ES-I3 (cell line): ENCODE measurements at regions not wholly inside any gene's neighbourhood (a gene's known extent, or its start where the extent isn't known, plus 50 kb on each side); places are given as distances from the start of the nearest gene placed in this dataset.

Source experiments
- H3K36me3 ChIP-seq: 2 replicates; pipeline ENCODE4 v1.6.1; 2013; ENCODE audit warnings: mild to moderate bottlenecking, low read length, control low read depth, moderate library complexity; ENCODE audit not compliant: insufficient read depth
- H3K4me1 ChIP-seq: 2 replicates; pipeline ENCODE4 v1.6.1; 2013; ENCODE audit warnings: mild to moderate bottlenecking, control low read depth, low read length; ENCODE audit not compliant: insufficient read depth
- H3K9ac ChIP-seq: 2 replicates; pipeline ENCODE4 v1.6.1; 2013; ENCODE audit warnings: low read depth, mild to moderate bottlenecking, low read length, moderate library complexity
- H3K9me3 ChIP-seq: 2 replicates; pipeline ENCODE4 v1.6.1; 2013; ENCODE audit warnings: mild to moderate bottlenecking, low read length, moderate library complexity; ENCODE audit not compliant: control insufficient read depth, insufficient read depth

DNA sequence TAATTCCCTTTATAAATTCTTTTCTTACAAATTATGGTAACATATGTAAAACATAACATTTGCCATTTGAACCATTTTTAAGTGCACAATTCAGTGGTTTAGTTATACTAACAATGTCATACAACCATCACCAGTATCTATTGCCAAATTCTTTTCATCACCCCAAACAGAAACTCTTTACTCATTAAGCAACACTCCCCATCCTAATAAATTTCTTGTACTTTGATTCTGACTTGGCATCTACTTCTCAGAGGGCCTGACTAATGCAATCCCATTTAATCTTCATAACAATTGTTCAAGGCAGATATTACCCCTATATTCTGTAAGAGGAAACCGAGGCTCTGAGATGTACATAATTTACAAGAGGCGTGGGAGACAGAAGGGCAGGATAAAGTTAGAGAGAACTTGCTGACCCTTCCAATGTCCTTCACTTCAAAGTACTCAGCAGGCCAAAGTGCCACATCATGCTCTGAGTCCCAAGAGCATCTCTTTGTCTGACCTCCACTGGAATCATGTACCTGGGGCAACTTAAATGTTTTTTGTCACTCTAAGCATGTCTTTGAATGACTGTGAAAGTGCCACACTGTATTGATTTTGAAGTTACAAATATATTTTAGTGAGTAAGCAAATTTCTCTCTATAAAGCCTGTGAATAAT, 255.3 kb downstream of the KIF4B start:
- H3K9ac ChIP-seq, result no peak overlapping the region
- peaks cover 12% of the 10 kb centered on the region for H3K4me1 ChIP-seq
- no peaks in the 10 kb centered on the region for H3K9me3 ChIP-seq
- no peaks in the 10 kb centered on the region for H3K36me3 ChIP-seq

DNA sequence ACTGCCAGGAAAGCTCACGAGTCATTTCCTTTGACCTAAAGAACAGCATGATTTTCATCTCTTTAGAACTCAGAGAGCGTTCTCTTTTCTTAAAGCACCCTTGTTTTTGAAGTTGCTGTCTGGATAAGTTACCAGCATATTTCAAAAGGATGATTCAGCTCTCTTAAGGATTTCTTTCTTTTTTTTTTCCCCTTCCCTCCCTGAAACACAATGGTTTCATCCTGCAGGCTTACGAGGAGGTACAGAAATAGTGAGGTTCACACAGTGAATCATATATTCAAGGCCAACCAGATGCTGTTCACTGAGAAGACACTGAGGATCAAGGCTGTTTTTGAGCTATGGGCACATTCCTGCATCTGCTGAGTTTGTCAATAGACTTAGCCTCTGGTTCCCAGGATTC, 257.2 kb downstream of the KIF4B start:
- H3K9me3 ChIP-seq, result no peaks in the 10 kb centered on the region
- H3K36me3 ChIP-seq, result no peaks in the 10 kb centered on the region
- peaks cover 25% of the 10 kb centered on the region for H3K4me1 ChIP-seq
- H3K9ac ChIP-seq, result no peak overlapping the region

DNA sequence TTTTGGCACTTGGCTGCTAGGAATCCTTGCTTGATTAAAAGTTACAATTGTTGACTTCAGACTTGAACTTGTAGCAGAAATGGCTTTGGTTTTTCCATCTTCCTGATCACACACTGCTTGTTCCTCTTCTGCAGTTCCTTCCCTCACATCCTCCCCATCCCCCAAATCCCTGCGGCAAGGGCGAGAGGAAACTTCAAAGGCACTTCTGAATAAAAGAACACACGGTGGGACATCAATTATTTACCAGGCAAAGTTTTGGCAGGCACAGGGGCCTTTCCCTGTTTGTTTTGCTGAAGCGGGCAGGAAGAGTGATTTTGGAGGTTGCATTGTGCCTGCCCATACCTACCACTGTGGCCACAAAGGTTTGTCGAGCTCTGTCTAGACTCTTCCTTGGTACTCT, 260.9 kb downstream of the KIF4B start:
- Histone ChIP-seq H3K4me1 (peaks cover 25% of the 10 kb centered on the region), H3K9ac (no peak overlapping the region), H3K9me3 (no peaks in the 10 kb centered on the region; the same call in 1 of the 2 replicates), H3K36me3 (no peaks in the 10 kb centered on the region)

DNA sequence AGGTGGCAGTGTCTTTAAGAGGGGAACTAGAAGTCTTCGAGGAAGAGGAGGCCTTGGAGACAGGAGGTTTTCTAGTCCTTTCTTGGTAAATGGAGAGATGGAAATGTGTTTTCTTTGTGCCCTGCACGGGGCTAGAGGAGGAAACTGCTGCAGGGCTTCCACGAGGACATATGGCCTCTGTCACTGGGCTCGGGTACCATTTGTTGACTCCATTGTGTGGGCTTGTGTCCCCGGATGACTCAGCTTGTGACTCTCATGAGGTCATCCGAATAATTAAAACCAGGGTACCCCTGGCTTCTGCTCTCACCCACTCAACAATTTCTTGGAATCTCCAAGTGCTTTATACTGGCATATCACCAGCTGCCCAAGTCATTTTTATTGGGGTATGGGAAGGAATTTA, 261.7 kb downstream of the KIF4B start:
- Histone ChIP-seq H3K9me3 (no peaks in the 10 kb centered on the region; the same call in 1 of the 2 replicates), H3K9ac (no peak overlapping the region), H3K36me3 (no peaks in the 10 kb centered on the region), H3K4me1 (peaks cover 24% of the 10 kb centered on the region)

DNA sequence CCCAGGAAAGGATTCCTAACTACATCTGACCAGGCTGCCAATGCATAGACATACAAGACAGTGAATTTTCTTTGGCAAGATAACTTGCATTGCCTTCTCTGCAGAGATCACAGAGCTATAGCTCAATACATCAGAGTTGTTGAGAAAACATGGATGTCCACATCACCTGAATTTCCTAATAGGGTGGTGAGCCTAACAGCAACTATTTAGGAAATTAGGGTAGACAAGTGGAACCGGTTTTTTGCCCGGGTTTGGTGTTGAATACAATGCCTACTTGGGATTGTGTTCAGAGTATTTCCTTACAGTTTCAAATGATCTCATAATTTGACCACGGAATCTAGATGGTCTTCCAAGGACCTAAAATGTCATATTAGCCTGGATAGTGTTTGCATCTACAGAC, 262.7 kb downstream of the KIF4B start:
- peaks cover 14% of the 10 kb centered on the region for H3K4me1 ChIP-seq
- no peaks in the 10 kb centered on the region; the same call in 1 of the 2 replicates for H3K9me3 ChIP-seq
- H3K36me3 ChIP-seq, result no peaks in the 10 kb centered on the region
- H3K9ac ChIP-seq, result no peak overlapping the region

DNA sequence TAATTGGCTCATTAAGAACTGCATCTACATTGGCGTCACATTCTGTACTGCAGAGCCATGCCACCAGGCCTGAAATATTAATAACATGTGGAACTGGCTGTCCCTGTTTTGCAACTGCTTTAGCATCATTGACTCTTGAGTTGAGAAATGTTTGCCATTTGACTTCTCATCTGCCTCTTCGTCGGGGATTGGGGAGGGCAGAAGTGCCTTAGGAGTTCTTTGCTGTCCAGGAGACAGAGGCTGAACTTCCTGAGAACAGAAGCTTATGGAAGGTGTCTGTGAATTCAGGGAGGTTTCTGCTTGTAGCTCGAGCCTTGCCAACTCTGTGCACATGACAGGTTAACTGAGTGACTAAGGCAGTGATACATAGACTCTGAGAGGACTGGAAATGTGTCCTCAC, 265.0 kb downstream of the KIF4B start:
- no peak overlapping the region for H3K9ac ChIP-seq
- no peaks in the 10 kb centered on the region; the same call in 1 of the 2 replicates for H3K9me3 ChIP-seq
- no peaks in the 10 kb centered on the region for H3K36me3 ChIP-seq
- H3K4me1 ChIP-seq, result peaks cover 13% of the 10 kb centered on the region

DNA sequence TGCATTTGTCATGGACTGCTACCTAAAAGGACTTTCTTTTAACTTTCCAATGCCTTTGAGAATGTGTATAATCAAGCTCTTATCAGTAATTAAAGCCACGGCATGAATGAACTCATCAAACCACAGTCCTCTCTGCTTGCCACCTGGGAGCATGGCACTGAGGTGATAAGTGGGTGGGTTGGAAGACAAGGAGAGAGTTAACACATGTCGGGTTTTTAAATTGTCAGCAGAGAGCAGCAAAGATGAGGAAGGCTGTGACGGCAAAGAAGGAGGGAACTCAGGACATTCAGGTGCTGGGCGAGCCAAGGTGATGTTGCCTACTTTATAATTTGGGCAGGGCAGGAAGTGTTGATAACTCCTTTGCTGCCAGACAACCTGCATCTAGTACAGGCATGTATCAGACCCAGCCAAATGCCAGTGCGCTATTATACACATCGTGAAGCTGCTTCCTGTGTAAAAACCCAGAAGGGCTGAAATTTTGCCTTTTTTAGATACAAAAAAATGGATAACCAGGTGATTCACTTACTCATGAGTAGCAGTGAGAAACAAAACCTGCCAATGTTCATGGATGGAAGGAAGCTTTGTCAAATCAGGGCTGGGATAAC, 269.1 kb downstream of the KIF4B start:
- H3K9ac ChIP-seq, result no peak overlapping the region
- H3K4me1 ChIP-seq, result peaks cover 10% of the 10 kb centered on the region; the same call in 1 of the 2 replicates
- no peaks in the 10 kb centered on the region for H3K36me3 ChIP-seq
- H3K9me3 ChIP-seq, result no peaks in the 10 kb centered on the region

DNA sequence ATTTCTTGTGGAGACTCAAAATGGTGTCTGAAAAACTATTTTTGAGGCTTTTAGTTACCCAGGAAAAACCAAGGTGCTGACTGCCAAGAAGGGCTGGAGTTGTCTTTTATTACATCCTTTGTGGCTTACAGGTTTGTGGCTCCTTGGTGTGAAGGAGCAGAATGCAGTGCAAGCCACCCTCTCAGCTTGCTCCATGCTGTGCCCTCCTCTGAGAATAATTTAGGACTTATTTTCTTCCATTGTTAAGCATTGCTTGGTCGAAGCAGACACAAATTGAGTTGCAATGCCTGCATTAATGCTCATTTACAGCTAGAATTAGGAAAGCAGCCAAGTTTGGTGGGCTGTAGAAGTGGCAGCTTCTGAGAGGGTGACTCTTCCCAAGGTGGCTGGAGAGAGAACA, 272.2 kb downstream of the KIF4B start:
- Histone ChIP-seq H3K9me3 (no peaks in the 10 kb centered on the region), H3K36me3 (no peaks in the 10 kb centered on the region), H3K4me1 (peaks cover 10% of the 10 kb centered on the region; the same call in 1 of the 2 replicates), H3K9ac (no peak overlapping the region)

DNA sequence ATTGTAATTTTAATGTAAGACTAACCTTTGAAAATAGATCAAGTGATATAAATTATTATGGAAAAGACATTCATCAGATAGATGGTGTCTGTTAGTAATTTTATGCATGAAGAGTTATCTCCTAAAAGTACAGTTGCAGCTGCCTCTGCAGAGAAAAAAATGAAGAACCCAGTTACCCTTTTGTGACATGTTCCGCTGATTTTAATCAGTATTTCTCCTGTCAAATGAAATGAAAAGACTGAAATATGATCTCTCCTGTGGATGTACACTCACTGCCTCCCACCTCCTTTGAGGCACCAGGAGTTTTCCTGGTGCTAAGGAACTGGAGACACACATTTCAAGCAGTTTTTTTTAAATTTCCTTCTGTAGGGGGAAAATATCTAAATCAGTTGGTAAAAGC, 277.4 kb downstream of the KIF4B start:
- no peaks in the 10 kb centered on the region for H3K9me3 ChIP-seq

DNA sequence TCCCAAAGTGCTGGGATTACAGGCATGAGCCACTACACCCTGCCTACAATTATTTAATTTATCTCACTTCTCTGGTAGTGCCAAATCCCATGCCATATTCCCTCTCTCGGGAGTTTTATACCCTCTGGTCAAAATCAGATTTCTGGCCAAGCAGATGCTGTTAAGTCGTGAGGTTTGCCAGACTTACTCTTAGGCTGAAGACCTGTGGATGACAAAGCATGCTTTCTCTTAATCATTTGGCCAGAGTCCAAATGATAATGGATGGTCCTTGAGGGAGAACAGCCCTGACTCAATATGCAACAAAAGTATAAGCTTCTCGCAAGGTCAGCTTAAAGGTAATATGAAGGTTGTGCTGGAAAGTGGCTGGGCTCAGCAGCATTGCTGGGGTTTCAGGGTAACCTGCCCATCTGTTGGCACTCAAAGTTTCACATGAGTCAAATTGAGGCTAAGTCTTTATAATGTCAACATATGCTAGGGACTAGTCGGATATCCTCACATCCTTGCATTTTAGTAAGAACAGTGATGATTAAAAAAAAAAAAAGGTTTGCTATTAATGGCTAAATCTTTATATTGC, 280.1 kb downstream of the KIF4B start:
- no peaks in the 10 kb centered on the region for H3K36me3 ChIP-seq
- H3K9me3 ChIP-seq, result no peaks in the 10 kb centered on the region
- H3K4me1 ChIP-seq, result no peaks in the 10 kb centered on the region
- H3K9ac ChIP-seq, result no peak overlapping the region

More for the DNA sequence above, 277.4 kb downstream of the KIF4B start:
- Histone ChIP-seq H3K9ac (no peak overlapping the region), H3K36me3 (no peaks in the 10 kb centered on the region), H3K4me1 (peaks cover 5% of the 10 kb centered on the region; the same call in 1 of the 2 replicates)

DNA sequence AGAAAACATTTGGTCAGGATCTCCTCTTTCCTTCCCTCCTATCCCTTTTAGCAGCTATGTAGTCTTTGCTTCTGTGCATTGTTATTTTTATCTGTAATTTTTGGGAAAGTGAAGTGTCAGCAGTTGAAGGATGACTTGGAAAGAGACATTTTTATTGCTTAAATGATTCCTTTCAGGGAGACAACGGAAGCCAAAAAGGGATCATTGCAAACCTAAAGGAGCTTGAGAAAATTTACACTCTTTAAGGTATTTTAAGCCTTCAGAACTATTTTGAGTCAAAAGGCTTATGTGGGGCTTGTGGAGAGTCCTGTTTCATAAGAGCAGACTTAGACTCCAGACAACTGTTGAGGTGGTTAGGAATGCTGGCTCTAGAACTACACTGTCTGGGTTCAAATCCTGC, 281.6 kb downstream of the KIF4B start:
- H3K9me3 ChIP-seq, result no peaks in the 10 kb centered on the region
- H3K36me3 ChIP-seq, result no peaks in the 10 kb centered on the region
- no peak overlapping the region for H3K9ac ChIP-seq
- H3K4me1 ChIP-seq, result no peaks in the 10 kb centered on the region

DNA sequence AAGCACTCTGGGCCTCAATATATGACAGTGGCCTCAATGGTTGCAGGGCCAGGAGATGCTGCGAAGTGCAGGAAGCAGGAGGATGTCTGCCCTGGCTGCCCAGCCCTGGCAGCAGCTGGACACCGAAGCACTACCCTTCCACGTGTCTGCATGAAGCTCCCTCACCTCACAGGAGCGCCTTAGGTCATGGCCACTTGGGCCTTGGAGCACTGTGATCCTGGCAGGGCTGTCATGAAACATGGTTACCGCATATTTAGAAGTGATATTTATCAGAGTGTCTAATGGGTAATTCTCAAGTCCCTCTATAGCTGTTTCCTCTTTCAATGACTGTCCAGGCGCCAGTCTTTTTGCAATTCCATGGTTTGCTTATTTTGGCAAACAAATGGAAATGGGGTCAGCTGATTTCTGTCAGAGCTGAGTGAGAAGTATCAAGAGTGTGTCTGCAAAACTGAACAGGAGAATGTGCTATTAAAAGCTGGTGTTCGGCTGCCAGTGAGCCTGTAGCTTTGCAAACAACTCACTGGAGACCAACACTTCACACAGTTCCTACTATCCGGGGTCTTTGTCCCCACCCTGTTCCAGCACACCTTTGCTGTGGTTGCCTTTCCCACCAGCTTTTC, 285.9 kb downstream of the KIF4B start:
- Histone ChIP-seq H3K4me1 (no peaks in the 10 kb centered on the region), H3K36me3 (no peaks in the 10 kb centered on the region), H3K9ac (no peak overlapping the region), H3K9me3 (no peaks in the 10 kb centered on the region)

DNA sequence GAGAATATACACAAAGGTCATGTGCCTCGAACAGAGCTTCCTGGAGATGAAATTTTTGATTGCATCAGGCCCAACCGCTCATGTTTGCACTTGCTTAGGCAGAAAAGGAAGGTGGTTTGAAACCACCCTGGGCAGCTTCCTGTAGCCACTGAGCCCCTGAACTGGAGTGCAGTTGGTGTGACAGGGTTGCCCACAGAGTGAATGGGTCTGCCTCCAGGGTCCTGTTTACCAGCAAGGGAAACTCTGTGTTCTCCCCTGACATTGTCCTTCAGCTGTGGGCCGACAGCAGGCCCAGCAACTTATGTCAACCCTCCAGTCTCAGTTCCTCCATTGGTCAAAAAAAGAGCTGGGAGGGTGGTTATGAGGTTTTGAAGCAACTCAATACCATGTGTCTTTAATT, 289.6 kb downstream of the KIF4B start:
- H3K9me3 ChIP-seq, result no peaks in the 10 kb centered on the region
- H3K9ac ChIP-seq, result no peak overlapping the region
- no peaks in the 10 kb centered on the region for H3K36me3 ChIP-seq
- no peaks in the 10 kb centered on the region for H3K4me1 ChIP-seq

DNA sequence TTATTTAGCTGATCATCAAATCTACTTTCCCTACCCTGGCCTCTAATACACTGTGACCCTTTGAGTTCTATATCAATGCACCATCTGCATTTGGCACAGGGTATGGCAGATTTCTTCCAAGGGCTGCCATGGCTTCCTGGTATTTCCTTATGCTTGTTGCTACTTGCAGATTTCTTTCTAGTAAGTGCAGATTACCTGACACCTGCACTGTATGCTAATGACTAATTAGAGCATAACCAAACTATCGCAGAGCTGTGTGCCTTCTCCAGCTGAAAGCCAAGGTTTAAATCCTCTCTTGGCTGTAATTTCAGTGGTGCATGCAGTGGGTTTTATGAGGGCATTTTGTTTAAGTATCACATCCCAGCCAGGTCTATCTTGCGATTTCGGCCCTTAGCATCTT, 293.7 kb downstream of the KIF4B start:
- H3K4me1 ChIP-seq, result no peaks in the 10 kb centered on the region
- H3K9ac ChIP-seq, result no peak overlapping the region
- no peaks in the 10 kb centered on the region for H3K36me3 ChIP-seq
- H3K9me3 ChIP-seq, result no peaks in the 10 kb centered on the region

DNA sequence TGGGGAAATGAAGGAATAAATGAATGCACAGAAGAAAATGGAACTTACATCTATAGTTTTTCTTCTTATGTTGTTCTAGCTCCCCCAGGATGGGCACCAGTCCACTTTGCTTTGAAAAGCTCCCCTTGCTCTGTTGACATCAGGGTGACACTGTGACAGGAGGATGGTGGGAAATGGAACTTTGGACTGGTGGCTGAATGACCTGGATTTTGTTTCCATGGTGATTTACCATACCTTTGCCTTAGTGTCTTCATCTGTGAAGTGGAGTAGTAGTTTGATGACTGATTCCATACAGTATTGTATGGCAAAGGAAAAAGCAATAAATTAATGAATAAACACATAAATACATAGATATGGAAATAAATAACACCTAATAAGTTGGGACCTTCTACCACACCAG, 294.7 kb downstream of the KIF4B start:
- no peaks in the 10 kb centered on the region for H3K9me3 ChIP-seq
- no peaks in the 10 kb centered on the region for H3K4me1 ChIP-seq
- H3K36me3 ChIP-seq, result no peaks in the 10 kb centered on the region; the same call in 1 of the 2 replicates
- no peak overlapping the region for H3K9ac ChIP-seq
